Colonic mucosa (tissue), 4 donors: ENCODE measurements at regions not wholly inside any gene's neighbourhood (a gene's known extent, or its start where the extent isn't known, plus 50 kb on each side); places are given as distances from the start of the nearest gene placed in this dataset.
"Not testable (repeated sequence)": the region's sequence is repeated elsewhere in the genome, so short reads cannot be mapped to it uniquely, and the experiment has no call there.

ENCODE experiments used
- DNase-seq: peaks from one replicate; pipeline ENCODE4 v3.0.0-alpha.2; 2020
- H3K27ac ChIP-seq: fragments of 200-600 bp; one replicate; pipeline ENCODE4 v1.8.0; 2021
- H3K27me3 ChIP-seq: fragments of 200-600 bp; one replicate; pipeline ENCODE4 v1.8.0; 2021
- H3K36me3 ChIP-seq: fragments of 200-600 bp; one replicate; pipeline ENCODE4 v1.8.0; 2021
- H3K4me1 ChIP-seq: fragments of 200-600 bp; one replicate; pipeline ENCODE4 v1.8.0; 2021; ENCODE audit warnings: mild to moderate bottlenecking
- H3K4me3 ChIP-seq: fragments of 200-600 bp; one replicate; pipeline ENCODE4 v1.8.0; 2021
- H3K9ac ChIP-seq, 2 donors: one replicate each; pipeline ENCODE4 v1.7.0; 2013; ENCODE audit warnings: control low read depth in 2 of 2, low read depth in 2 of 2, low read length in 2 of 2
- H3K9me3 ChIP-seq: fragments of 200-600 bp; one replicate; pipeline ENCODE4 v1.8.0; 2021
- CTCF ChIP-seq: fragments of 200-600 bp; IDR thresholded peaks from one replicate; pipeline ENCODE4 v1.8.0; 2022; ENCODE audit warnings: antibody characterized with exemption, mild to moderate bottlenecking
- intact Hi-C: fragments of 100-400 bp; cut with DNase I; formaldehyde crosslinking; loops from one replicate; pipeline ENCODE4 v1.14.1; 2022
- donor health status: healthy.
- donor health status: DM: no; HTN: no; CAD: no.
- donor health status: DM: no; HTN: no; CAD: no.

- TF ChIP-seq CTCF = no peak
- intact Hi-C loops = no loop called here
- no peak overlapping the region for H3K9ac ChIP-seq
Measured at GRCh38 chr1:69081668-69082067, 486.1 kb upstream of the LRRC7 start.

GRCh38 chr1:69082312-69082711, 485.4 kb upstream of the LRRC7 start:
- TF ChIP-seq CTCF = no peak
- no peaks in the 10 kb centered on the region for H3K4me1 ChIP-seq
- DNase-seq = no peak
- H3K36me3 ChIP-seq = no peaks in the 10 kb centered on the region
- no peak overlapping the region for H3K4me3 ChIP-seq
- H3K27ac ChIP-seq = no peak overlapping the region
- no peak overlapping the region for H3K9ac ChIP-seq
- no peaks in the 10 kb centered on the region for H3K9me3 ChIP-seq
- intact Hi-C loops = no loop called here
- no peaks in the 10 kb centered on the region for H3K27me3 ChIP-seq

More at GRCh38 chr1:69081668-69082067, 486.1 kb upstream of the LRRC7 start:
- Histone ChIP-seq H3K9me3 (no peaks in the 10 kb centered on the region), H3K36me3 (no peaks in the 10 kb centered on the region), H3K4me3 (no peak overlapping the region), H3K4me1 (no peaks in the 10 kb centered on the region), H3K27ac (no peak overlapping the region), H3K27me3 (no peaks in the 10 kb centered on the region)
- no peak for DNase-seq

GRCh38 chr1:69086148-69086547, 481.6 kb upstream of the LRRC7 start:
- no peak for DNase-seq
- intact Hi-C loops = no loop called here
- Histone ChIP-seq H3K36me3 (no peaks in the 10 kb centered on the region), H3K9me3 (no peaks in the 10 kb centered on the region), H3K4me1 (no peaks in the 10 kb centered on the region), H3K27ac (no peak overlapping the region), H3K9ac (no peak overlapping the region), H3K27me3 (no peaks in the 10 kb centered on the region), H3K4me3 (no peak overlapping the region)
- TF ChIP-seq CTCF = no peak

GRCh38 chr1:69088571-69088970, 479.2 kb upstream of the LRRC7 start:
- no peak overlapping the region for H3K4me3 ChIP-seq
- no peaks in the 10 kb centered on the region for H3K4me1 ChIP-seq
- H3K27ac ChIP-seq = no peak overlapping the region
- no peaks in the 10 kb centered on the region for H3K9me3 ChIP-seq
- intact Hi-C loops = no loop called here
- H3K9ac ChIP-seq = no peak overlapping the region
- DNase-seq = no peak
- no peaks in the 10 kb centered on the region for H3K36me3 ChIP-seq
- no peak for TF ChIP-seq CTCF
- no peaks in the 10 kb centered on the region for H3K27me3 ChIP-seq

- no peaks in the 10 kb centered on the region for H3K9me3 ChIP-seq
- no peaks in the 10 kb centered on the region for H3K27me3 ChIP-seq
- H3K36me3 ChIP-seq = no peaks in the 10 kb centered on the region
- TF ChIP-seq CTCF = no peak
- no peak overlapping the region for H3K4me3 ChIP-seq
- intact Hi-C loops = no loop called here
- H3K27ac ChIP-seq = no peak overlapping the region
- H3K9ac ChIP-seq = no peak overlapping the region
- H3K4me1 ChIP-seq = no peaks in the 10 kb centered on the region
- no peak for DNase-seq
Measured at GRCh38 chr1:69090170-69090569, 477.6 kb upstream of the LRRC7 start.

GRCh38 chr1:69090752-69091151, 477.0 kb upstream of the LRRC7 start:
- H3K9me3 ChIP-seq = no peaks in the 10 kb centered on the region
- H3K9ac ChIP-seq = no peak overlapping the region
- no peaks in the 10 kb centered on the region for H3K27me3 ChIP-seq
- no peak for DNase-seq
- no peaks in the 10 kb centered on the region for H3K4me1 ChIP-seq
- intact Hi-C loops = no loop called here
- TF ChIP-seq CTCF = no peak
- no peak overlapping the region for H3K4me3 ChIP-seq
- no peaks in the 10 kb centered on the region for H3K36me3 ChIP-seq
- H3K27ac ChIP-seq = no peak overlapping the region

GRCh38 chr1:69102058-69102457, 465.7 kb upstream of the LRRC7 start:
- H3K27ac ChIP-seq, intact Hi-C loops, DNase-seq, H3K27me3 ChIP-seq, H3K4me3 ChIP-seq, H3K9me3 ChIP-seq, H3K36me3 ChIP-seq, H3K9ac ChIP-seq, H3K4me1 ChIP-seq: not testable (repeated sequence)
